Hematopoietic multipotent progenitor cell (in vitro differentiated cells): ENCODE measurements at regions not wholly inside any gene's neighbourhood (a gene's known extent, or its start where the extent isn't known, plus 50 kb on each side); places are given as distances from the start of the nearest gene placed in this dataset.
"Not testable (repeated sequence)": the region's sequence is repeated elsewhere in the genome, so short reads cannot be mapped to it uniquely, and the experiment has no call there.

ENCODE experiments used
- DNase-seq, 3 donors: peaks; one replicate each; pipeline ENCODE4 v3.0.0-alpha.2; 2011 to 2015; ENCODE audit warnings: low read depth in 2 of 3, low spot score in 2 of 3

- no peak for DNase-seq
These were observed 267.6 kb downstream of the PCDH17 start for GRCh38 chr13:57899096-57899495.

DNA sequence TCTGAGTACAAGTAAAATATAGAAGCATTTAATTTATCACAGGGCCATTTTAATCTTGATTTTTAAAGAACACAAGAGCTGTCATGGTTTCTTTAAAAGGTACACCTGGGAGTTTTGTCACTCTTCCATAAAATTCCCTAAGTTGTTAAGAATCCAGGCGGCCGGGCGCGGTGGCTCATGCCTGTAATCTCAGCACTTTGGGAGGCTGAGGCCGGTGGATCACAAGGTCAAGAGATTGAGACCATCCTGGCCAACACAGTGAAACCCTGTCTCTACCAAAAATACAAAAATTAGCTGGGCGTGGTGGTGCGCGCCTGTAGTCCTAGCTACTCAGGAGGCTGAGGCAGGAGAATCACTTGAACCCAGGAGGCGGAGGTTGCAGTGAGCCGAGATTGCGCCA is 278.3 kb downstream of the PCDH17 start:
- DNase-seq: not testable (repeated sequence)

GRCh38 chr13:57918086-57918485 is 286.5 kb downstream of the PCDH17 start:
- no peak for DNase-seq

DNA sequence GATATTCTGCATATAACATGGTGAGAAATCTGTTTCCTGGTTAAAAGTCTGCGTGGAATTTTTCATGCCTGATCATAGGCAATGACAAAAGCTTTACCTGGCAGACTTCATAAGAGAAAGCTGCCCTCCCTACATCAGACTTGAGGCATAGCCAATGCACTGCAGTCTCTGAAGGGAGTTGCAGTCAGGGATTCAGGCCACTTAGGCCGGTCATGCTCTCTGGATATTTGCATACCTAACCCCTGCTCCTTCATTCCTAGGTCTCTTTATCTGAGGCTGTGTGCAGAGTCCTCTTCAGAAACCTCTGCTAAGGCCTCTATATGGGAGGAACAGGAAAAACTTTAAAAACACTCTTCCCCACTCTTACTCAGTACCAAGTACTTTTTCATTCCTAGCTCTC is 287.4 kb downstream of the PCDH17 start:
- no peak for DNase-seq

DNA sequence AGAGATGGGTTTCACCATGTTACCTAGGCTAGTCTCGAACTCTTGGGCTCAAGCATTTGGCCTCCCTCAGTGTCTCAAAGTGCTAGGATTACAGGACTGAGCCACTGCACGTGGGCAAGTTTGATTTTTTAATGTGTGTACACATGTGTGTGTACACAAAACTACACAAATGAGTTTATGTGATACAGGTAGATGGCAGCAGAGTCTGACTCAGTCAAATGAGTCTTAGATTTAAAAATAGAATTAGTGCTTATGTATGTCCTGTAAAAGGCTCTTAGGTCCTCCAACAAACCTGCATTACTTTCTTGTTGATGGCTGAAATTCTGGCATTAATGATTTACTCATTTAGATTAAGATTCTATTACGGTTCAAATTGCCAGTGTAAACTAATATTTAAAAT is 293.7 kb downstream of the PCDH17 start:
- DNase-seq: no peak

DNA sequence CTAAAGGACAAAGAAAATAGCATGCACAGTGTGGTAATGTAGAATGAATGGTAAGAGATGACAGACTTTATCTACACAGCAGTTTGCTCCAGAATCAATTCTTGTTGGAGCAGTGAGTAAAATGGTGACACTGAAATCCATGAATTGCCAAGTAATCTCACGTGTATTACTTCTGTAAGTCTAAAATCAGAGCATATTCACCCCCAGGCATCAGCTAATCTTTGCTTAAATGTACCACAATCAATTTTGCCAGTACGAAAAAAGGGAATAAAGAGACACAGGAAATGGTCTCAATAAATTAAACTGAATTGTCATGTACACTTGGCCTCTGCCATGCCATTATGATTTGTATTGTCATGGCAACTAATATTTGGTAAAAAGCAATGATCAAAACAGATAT is 294.2 kb downstream of the PCDH17 start:
- no peak for DNase-seq

- no peak for DNase-seq
These were observed 300.5 kb downstream of the PCDH17 start for GRCh38 chr13:57932061-57932460.

DNA sequence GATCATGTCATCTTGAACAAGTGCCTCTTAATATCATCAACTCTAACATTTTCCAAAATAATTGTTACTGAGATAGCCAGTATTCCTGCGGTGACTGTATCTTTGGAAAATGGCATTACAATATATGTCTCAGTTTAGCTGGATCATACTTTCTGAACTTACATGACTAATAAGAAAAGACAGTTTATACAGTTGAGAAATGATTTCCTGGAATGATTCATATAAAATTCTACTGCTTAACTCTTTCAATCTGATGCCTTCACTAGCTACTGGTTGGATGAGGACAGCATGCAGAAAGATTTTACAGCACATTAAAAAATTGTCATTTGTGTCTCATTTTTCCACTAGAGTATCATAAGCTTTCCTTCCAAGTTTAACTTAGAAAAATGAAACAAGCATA is 302.1 kb downstream of the PCDH17 start:
- DNase-seq: no peak

GRCh38 chr13:57935965-57936364 is 304.4 kb downstream of the PCDH17 start:
- DNase-seq: no peak

DNA sequence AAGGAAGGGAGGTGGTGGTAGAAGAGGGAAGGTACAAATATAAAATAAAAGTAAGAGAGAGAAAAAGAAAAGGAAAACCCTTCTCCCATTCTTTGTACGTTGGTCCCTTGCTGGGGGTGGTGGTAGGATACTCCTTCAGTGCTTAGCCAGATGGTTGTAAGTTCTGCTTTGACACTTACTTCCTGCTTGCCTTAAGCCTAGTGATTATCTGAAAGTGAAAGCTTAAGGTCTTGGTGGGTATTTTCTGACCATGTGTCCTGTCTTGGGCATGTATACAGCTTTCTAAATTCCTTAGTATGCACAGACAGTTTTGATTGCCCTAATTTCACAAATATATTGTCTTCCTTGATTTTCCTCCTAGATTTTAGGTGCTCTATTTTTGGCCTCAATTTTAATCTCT is 314.8 kb downstream of the PCDH17 start:
- no peak for DNase-seq

GRCh38 chr13:57948884-57949283 is 317.3 kb downstream of the PCDH17 start:
- DNase-seq: no peak

DNA sequence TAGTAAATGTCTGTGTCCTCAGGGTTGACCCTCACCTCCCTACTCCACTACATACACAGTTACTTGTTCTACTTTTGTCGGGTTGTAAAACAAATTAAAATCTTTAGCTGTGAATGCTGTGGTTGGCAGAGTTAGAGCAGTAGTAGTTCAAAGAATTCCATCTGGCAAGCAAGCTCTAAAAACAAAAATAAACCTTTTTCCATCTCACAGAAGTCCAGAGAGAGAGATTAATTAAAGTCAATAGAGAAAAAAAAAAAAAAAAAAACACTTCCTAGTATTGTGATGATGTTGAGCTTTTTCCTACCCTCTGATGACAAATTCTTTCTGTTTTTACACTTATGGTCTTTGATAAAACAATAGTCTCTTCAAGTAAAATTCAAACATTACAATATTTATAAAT is 338.4 kb downstream of the PCDH17 start:
- DNase-seq: no peak

DNA sequence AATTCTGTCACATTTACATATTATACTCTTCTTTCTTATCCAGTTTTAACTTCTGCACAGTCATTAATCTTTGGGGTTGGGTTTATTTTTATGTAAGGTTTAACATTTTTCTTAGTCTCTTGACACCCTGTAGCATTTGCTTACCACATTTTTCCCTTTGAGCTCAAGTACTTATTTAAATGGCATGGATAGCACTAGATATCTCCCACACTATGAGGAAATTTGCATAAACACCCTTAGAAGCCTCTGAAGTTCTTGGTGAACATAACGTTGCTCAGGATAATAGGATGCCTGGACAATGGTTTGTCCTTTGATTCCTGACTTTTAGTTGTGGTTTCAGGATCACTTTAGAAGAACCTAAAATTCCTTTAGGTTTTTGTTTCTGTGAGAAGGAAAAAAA is 338.9 kb downstream of the PCDH17 start:
- DNase-seq: no peak

DNA sequence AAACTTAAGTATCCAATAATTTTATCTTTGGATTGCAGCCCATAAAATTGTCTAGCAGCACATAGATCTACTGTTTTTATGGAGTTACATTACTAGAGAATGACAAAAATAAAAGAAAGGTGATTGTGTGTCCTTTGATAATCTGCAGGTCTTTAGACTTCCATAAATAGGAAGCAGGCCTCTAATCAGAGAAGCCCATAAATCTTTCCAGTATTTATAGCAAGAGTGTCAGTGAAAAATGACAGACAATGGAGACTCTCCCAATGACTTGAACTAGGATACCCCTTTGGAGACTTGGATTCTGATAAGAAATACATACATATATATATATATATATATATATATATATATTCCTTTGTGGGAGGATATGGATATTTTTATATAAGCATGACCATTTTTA is 351.2 kb downstream of the PCDH17 start:
- no peak for DNase-seq

GRCh38 chr13:57988276-57988675 is 356.7 kb downstream of the PCDH17 start:
- DNase-seq: no peak

- DNase-seq: no peak
These were observed 359.5 kb downstream of the PCDH17 start for GRCh38 chr13:57991041-57991440.

DNA sequence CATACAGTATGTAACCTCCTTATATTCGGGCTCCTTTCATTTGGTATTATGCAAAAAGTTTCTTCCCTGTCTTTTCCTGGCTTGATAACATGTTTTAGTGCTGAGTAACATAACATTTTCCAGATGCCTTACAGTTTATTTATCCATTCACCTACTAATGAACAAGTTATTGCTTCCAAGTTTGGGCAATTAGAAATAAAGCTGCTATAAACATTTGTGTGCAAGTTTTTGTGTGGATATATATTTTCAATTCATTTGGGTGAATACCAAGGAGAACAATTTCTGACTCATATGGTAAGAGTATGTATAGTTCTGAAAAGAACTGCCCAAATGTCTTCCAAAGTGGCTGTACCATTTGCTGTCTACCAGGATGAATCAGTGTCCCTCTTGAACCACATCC is 360.9 kb downstream of the PCDH17 start:
- DNase-seq: no peak

DNA sequence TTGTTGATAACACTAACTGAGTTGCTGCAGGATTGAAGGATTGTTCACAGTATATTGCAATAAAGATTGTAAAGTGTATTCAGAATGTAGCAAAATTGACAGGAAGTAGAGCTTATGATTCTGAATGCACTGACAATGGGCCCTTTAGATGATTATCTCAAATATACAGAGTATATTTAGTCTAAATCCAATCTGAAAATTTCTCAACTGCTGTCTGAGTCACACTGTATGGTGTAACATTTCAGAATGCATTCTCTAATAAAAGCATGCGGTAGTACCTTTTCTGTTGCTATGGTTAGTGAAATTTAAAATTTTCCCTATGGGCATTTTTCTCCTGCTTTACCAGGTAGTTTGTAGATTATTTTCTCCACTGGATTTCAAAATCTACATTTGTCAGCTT is 365.2 kb downstream of the PCDH17 start:
- no peak for DNase-seq

GRCh38 chr13:58004751-58005150 is 373.2 kb downstream of the PCDH17 start:
- no peak for DNase-seq

GRCh38 chr13:58018020-58018419 is 386.5 kb downstream of the PCDH17 start:
- DNase-seq: no peak

DNA sequence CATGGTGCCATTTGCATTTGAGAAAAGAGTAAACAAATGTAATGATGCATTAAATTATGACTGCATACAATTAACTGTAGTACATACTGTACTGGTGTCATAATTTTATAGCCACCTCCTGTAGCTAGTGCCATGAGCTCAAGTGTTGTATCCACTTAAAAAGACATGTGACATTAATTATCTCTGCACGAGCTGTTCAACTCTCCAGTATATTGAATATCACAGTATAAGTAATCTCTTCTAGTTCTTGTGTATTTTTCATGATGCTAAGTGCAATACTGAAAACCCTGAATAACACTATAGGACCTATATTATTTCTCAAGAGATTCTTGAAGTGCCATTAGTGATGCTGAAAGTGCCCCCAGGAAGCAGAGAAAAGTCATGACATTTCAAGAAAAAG is 387.3 kb downstream of the PCDH17 start:
- DNase-seq: no peak

- no peak for DNase-seq
These were observed 392.6 kb downstream of the PCDH17 start for GRCh38 chr13:58024103-58024502.

- DNase-seq: no peak
These were observed 394.3 kb downstream of the PCDH17 start for GRCh38 chr13:58025821-58026220.
